HG03571 (cell line): ENCODE measurements at regions not wholly inside any gene's neighbourhood (a gene's known extent, or its start where the extent isn't known, plus 50 kb on each side); places are given as distances from the start of the nearest gene placed in this dataset.

ENCODE experiments used
- ATAC-seq: cut with Tn5 transposase; IDR thresholded peaks from one replicate; pipeline ENCODE4 v1.9.1; 2021; ENCODE audit not compliant: unreplicated experiment

DNA sequence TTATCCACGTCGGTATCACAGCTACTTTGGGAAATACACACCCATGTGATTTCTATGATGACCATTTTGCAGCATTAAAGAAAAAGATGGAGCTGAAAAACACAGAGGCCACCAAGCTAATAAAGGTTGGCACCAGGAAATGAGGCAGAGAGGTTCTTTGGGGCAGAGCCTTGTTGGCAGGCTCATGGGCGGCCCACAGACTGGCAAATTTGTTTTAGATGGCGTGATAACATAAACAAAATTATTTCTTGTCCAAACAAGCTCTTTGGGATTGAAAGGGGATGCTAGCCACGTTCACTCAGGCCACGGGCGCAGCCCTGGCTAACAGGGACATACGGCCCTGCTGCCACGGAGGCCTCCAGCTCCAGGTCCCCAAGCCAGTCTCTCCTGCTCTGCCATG is 135.9 kb upstream of the ZMIZ1 start:
- ATAC-seq, result no peak

DNA sequence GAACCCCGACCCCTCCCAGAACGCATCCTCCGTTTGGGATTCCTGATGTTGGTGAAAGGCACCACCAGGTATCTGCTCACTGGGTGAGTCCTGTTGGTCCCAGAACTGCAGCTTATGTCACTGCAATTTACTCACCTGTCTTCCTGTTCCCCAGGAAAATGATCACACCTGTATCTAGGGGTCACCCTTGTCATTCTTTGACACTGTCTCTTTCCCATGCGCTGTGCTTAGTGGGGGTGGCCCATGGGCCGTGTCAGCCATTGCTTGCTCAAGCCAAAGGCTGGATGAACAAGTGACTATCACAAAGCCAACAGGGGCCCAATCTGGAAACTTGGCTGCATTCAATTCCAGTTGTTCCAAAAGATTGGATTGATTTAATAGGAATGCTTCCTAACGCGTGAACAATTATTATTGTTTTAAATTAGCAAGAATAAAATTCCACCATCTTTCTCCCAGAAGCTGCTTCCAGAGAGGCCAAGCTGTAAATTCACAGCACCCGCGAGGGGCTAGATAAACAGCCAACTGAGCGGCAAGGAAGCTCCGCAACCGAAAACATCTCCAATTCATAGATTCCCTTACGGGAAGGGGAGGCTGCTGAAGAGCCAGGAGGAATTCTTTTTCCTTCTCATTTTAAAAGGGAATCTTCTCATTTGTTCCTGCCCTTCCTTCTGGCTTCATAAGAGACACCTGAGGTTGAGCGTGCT is 134.8 kb upstream of the ZMIZ1 start:
- no peak for ATAC-seq

DNA sequence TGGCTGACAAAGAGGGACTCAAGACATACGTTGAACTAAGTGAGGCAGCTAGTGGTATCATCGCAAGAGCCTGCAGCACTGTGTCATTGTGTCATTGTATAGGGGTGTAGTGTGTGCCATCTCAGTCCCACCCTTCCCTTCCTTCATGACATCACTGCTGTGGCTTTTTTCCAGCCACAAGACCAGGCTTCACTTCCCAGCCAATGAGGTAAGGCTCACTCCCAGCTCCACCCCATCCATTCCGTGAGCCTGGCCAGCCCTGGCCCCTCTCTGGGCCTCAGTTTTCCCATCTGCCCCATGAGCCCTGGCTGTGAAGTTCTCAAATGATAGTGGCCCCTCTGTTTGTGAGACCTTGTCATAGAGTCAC is 134.3 kb upstream of the ZMIZ1 start:
- no peak for ATAC-seq

DNA sequence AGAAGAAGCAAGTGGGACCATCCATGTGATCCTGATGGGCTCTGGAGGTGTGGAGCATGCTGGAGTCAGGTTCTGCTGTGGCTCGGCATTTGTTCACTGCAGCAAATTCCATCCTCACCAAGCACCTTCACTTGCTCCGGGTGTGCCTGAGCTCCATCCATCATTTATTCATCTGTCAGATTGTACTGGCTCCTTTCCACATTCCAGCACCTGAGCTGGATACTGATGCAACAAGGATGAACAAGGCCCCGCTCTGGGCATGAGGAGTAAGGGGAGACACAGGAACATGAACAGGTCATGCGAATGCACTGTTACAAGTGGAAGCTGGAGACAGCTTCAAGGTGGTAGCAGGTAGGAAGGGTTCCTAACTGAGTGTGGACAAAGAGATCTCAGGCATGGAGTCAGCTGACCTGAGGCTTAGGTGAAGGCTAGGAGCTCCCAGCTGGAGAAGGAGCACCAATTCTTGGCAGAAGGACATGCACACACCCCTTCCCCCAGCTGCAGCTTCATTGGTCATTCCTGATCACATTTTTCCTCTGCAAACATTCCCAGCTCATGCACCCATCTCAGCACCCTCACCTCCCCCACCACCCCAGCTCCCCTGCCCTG is 133.7 kb upstream of the ZMIZ1 start:
- no peak for ATAC-seq

DNA sequence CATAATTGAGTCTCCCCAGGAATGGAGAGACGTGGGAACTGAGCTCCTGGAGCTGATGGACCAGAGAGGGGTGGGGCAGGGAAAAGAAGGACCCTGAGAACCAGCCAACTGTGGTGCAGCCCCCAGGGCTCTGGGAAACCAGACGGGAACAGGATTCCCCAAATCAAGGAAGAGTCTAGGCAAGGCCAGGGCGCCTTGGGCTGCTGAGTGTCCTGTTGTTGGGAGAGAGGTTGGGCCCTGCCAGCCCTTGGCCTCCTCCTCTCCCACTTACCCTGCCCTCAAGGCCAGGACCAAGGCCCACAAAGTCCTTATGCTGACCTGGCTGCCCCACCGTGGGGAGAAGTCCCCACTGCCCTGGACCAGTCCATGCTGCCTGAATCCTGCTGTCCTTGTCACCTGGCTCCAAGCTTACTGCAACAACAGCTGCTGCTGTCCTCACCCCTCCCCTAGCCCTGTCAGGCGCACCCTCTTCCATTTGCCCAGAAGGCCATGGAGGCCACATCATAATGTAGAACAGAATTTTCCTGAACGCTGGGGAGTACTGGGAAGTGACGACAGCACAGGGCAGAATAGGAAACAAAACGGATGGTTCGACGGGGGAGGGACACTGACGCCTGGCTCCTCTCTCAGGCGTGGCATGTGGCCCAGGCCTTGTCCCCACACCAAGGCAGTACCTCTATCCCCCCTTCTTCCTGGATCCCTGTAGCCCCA is 132.9 kb upstream of the ZMIZ1 start:
- ATAC-seq, result no peak

DNA sequence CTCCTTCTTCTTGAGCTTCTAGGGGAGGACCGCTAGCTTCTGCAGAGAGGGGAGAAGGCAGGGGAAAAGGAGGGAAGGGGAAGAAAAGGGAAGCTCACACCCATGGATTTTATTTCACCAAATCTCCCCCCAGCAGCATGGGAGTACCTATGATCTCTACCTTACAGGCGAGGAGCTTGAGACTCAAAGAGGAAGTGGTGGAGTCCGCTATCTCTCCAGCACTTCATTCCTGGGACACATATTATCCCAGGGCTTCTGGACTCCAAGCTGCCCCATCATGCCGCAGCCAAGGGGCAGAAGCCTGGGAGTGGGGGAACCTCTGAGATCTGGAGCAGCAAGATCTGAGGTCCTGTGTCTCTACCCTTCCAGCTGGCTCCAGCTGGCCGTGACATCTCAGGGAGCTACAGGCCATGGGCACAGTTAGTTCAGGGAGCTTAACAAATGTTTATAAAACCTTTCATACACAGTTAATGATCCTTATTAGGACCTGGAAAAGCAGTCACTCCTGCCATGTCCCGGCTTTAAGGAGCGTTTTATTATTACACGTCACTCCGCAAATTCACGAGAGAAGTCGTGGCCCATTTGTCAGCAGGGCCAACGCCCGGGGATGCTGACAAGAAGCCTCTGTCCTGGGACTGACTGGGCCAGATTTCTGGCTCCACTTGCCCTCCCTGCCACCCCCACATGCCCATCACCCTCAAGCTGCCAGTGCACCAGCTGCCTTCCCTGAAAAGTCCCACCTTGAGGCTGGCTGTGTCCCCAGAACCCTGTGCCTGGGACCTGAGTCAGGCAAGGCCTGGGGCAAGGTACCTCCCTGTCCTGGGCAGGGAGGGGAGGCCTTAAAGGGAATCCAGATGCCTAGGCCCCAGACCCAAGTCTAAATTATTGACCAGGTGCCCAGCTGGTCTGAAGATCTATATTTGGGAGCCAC is 132.1 kb upstream of the ZMIZ1 start:
- no peak for ATAC-seq

DNA sequence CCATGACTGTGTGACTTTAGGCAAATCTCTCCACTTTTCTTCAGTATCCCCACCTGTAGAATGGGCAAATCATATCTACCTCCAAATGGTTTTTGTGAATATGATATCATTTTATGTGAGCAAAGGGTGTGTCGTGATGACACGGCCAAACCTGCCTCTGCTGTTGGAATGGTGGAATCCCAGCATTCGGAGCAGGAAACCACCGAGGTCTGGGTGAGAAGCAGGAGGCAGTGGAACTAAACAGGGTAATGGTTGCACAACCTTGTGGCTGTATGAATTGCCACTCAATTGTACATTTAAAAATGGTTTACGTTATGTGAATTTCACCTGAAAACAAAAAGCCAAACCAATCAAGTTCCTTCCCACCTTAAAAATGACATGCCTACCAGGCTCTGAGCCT is 131.4 kb upstream of the ZMIZ1 start:
- no peak for ATAC-seq

DNA sequence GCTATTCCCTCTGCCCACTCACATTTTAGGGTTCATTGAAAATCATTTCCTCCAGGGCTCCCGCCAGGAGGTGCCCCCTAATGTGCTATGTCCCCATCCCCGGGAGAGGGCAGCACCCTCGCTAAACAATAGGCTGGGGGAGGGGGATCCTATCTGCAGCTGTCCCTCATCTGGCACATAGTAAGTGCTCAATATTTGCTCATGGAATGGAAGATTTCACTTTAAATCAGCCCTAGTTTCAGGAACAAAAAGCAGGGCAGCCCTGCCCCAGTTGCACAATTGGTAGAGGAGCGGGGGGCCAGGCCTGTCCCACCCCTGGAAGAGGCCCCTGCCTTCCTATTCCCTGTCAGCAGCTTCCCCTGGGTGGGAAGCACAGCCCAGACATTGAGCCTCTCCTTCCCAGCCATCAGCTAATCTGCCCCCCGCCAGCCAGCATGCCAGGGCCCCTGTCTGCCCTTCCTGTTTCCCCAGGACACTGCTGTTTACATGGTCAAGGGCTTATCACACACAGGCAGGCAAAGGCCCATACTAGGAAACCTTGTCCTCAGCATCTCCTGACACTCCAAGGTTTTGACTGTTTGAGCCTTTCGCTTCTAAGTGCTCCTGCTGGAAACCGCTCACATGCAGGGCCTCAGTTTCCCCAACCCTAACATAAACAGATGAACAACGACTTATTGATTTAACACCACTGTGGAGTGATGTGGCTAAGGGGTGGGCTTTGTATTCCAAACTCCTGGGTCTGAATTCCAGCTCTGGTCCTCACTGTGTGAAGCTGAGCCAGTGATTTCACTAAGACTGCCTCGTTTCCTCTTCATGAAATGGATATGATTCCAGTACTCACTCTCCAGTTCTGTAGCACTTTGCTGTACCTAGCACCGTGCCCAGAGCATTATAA is 130.7 kb upstream of the ZMIZ1 start:
- no peak for ATAC-seq

DNA sequence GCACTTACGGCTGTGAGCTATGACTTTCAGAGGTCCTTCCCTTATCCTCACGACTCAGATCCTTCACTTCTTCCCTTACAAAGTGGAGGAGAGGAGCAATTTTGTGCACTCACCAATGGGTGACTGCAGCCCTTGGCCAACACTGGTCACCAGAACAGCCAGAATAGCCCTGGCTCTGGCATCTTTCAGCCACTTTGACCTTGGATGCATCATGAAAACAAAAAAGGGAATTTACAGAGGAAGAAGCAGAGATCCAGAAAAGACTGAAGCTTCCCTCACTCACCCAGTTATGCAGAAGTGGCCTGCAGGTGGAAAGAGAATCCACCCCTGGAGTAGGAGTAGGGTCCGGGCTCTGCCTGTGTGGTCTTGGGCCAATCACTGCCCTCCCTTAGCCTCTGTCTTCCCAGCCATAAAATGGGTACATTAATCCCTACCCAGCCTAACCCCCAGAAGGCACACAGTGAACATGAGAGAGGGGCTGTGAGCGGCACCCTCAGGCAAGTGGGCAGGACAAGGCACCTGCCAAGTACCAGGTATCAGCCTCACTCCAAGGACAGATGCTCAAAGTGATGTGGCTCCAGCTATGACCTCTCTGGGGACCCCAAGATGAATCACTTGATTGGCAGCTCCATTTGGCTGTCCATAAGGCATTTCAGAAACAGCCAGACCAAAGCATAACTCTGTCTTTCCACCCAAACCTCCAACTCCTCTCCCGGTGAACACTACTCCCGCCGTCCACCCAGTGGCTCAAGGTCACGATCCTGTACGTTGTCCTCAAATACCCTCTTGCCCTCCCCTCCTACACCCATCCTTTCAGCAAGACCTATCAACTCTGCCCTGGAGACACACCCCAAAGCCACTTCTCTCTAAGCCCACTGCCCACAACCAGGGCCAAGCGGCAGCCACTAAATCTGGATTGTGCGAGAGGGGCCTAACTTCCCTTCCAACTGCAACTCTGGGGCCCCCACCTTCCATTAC is 129.8 kb upstream of the ZMIZ1 start:
- ATAC-seq, result no peak

DNA sequence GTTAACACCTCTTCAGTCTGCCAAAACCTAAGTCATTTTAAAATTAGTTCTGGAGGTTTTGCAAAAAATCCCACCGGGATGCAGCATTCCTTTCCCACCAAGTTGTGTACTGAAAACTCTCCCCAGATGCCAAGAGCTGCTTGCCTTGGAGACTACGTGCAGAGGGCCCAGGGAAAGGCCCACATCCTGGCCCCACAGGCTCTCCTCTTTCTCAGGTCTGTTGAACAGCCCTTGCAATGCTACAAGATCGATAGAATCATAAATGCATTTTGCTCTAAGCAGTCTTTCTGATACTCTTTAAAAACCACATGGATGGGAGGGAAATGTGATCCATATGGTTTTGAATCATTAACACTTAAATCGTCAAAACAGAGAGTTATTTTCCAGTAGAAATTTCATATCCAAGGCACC is 126.7 kb upstream of the ZMIZ1 start:
- no peak for ATAC-seq

DNA sequence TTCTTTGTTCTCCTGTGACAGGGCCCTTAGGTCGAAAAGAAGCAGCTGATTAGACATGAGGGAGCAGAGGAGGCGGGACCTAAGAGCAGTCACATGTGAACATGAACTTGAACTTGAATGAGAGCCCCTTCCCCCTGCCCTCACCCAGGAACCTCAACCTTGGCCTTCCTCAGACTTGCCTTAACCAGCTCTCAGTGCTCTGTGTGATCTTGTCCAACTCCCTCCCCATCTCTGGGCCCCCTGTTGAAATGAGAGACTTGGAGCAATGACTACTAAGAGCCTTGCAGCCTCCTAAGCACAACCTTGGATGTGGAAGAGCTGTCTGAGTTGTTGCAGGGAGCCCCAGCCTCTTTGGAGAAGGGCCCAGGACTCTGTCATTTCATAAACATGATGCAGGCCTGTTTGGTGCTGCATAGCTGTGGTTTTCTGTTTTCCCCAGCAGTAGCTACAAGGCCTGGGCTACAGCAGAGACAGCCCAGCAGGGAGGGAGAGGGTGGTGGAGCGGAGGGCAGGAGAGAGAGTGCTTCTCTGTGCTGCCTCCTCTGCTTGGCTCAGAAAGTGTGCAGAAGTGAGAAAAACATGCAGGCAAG is 123.9 kb upstream of the ZMIZ1 start:
- no peak for ATAC-seq

DNA sequence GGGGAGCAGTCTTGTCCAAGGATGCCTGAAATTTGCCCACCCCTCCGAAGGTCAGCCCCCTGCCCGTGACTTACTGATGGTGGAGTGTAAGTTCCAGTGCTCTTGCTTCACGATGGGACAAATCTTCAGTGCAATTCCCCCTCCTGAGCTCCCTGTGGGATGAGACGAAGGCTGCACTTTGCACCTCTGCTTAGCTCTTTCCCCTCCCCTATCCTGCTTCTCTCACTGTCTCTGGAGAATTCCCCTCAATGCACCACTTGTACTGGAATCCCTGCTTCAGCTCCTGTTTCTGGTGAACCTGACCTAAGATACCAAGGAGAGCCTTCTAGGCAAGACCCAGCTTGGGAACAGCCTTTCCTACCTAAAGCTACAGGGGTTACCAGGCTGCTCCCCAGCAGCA is 122.9 kb upstream of the ZMIZ1 start:
- no peak for ATAC-seq

DNA sequence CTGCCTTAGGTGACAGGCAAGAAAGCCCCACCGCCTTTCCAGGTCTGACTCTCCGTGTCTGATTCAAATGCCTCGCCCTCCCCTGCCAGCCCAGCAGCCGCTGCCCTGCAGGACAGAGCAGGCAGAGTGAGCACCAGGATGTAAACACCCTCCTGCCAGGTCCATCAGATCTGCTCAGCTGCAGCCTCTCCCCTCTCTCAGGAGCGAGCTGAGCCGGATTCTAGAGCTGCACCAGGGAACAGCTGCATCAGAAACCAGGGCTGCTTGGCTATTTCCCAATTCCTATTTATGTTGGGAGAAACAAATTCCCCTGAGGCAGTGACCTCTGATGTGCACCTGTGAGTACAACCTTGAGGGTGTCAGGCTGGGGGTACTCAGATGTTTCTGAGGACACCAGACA is 121.5 kb upstream of the ZMIZ1 start:
- ATAC-seq, result no peak

DNA sequence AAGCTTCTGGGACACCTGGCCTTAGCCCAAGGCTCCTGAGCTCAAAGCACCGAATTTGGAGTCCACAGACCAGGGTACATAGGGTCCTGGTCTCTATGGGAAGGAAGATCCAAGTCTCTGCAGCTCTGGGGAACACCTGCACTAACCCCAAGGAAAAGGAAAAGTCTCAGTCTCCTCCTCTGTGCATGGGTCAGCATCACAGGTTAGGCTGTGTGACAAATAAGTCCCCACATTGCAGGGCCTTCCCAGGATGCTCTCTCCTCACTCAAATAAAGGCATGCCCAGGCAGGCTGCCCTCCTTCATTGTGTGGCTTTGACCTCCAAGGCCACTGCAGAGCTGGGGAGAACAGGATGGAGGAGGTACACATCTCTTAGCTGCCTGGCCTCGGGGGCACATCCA is 121.0 kb upstream of the ZMIZ1 start:
- no peak for ATAC-seq

DNA sequence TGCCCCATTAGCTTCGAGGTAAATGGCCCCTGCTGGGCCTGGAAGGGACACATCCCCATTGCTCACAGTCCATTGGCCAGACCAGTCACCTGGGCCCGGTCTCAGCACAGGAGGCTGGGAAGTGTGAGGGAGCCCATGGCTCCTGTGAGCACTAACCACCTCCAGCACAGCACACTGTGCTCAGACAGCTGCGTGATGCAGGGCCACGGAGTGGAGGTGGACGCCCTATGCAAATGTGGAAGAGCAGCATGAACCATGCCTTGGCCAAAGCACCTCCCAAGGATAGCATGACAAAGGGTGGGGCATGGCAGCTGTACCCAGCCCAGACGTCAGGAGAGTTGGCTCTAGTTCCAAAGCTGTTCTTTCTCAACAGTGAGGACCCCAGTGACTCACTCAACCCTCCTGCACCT is 120.1 kb upstream of the ZMIZ1 start:
- ATAC-seq, result no peak

DNA sequence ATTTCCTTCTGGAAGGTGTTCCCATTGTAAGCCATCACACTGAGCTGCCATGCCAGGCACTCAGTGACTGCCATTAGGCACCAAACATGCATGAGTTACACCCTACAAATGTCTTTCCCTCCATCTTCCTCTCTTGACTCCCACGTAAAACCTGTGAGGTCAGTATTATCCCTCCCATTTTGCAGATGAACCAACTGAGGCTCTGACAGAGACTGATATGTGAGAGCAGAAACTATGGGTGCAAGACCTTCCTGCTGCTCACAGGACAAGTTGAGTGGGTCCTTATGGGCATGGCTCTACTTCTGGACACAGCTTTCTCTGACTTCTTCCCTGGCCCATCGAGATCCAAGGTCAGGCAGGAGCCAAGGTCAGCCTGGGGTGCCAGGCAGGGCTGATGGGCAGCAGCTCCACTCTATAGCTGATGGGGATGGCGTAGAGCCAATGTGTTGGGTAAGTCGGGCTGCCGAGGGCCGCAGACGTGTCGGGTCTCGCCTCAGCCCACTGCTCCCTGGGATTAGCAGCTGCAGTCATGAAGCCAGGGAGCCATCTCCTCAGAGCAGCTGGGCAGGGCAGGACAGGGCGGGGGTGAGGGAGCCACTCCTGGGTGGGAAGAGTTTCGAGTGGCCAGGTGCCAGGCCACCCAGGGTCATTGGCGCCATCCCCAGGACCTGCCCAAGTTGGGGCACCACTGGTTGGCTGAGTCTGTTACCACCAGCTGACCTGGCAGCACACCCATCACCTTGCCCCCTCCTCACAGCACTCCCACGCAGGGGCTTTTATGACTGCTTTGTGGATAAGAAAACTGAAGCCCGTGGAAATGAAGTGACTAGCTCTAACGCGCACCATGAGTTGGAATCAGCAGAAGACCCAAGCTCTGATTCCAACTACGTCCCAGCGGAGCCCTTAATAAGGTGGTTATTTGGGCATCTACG is 117.8 kb upstream of the ZMIZ1 start:
- ATAC-seq, result no peak

DNA sequence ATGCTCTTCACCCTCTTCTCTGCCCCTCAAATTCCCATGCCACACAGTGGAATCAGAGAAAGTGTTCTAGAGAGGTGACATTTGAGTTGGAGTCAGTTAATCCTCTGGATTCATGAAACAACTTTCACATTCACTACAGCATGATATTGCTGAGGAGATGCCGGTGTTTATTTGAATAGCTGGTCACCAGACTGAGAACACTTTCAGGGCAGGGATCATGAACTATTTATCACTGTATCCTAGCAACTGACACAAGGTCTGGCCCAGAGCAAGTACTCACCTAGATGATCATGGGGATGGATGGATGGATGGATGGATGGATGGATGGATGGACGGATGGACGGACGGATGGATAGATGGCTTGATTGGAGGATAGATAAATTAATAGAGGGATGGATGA is 116.7 kb upstream of the ZMIZ1 start:
- ATAC-seq, result no peak

DNA sequence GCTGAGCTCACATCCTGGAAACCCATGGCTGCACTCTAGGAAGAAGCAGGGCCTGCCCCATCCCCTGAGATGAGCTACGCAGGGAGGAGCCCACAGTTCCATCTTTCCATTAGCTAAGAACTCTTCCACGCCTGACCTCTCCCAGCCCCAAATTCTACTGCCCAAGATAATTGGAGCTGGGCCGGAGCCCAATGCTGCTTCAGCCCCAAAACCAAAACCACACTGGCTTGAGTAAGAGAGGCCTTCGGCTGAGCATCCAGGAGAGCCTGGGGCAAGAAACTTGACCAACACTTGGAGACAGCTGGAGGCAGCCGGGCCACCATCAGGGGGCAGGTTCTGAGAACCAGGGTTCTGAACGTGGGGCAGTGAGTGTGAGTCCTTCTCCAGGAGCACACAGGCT is 116.1 kb upstream of the ZMIZ1 start:
- ATAC-seq, result peak; percentile 14
